ENCODE measurements at regions not wholly inside any gene's neighbourhood (a gene's known extent, or its start where the extent isn't known, plus 50 kb on each side); places are given as distances from the start of the nearest gene placed in this dataset.

DNA sequence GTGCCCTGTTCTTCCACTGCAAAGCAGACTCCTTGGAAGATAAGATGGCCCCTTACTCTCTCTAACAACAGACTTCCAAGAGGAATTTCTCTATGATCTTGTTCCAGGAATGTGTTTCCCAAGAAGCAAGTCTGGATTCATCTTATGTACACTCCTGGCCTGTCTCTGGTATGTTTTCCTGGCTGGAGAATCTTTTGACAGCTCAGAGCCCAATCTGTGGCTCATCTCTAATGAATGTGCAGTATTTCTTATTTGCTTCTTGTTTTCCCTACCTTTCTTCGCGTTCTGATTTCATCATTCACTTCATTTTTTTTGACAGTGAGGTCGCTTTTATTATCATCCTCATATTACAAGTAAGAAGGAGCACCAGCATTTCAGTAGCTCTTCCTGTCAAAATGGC lies 53.0 kb upstream of the PITRM1 start:
- DNase-seq: no peak

DNA sequence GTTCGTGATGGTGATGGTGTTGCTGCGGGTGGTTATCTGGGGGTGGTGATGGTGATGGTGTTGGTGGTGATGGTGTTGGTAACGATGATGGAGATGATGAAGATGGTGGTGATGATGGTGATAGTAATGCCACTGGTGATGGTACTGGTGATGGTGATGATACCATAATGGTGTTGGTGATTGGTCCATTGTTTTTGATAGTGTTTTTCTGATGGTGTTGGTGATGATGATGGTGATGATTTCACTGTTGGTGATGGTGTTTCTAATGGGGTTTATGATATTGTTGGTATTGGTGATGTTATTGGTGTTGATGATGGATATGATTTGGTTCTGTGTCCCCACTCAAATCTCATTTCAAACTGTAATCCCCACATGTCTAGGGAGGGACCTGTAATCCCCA lies 51.7 kb upstream of the PITRM1 start:
- no peak for DNase-seq

DNA sequence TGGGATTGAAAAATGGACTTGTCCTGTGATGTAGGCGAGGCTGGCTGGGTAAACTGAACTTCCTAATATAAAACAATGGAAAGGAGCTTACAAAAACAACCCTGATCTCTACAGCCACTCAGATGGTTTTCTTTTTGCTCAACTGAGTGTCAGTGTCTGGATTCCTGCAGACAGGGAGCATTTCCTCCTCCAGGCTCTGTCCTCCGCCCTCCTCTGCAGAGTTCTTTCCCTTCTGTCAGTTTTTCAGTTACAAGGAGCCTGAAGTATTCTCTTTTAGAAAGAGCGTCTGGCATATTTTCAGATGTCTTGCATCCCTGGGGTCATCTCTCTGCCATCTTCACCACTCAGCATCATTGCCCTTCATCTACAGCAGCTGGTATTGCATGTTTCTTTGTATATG lies 50.0 kb upstream of the PITRM1 start:
- no peak for DNase-seq
